Left lung (tissue), 4 donors: ENCODE measurements at regions not wholly inside any gene's neighbourhood (a gene's known extent, or its start where the extent isn't known, plus 50 kb on each side); places are given as distances from the start of the nearest gene placed in this dataset.
A peak's percentile ranks its signal among the peaks of the same experiment; 100 is the strongest.

ENCODE experiments used
- ATAC-seq: fragments of 200-7000 bp; cut with Tn5 transposase; one replicate; pipeline ENCODE4 v1.9.1; 2020; ENCODE audit warnings: moderate library complexity
- DNase-seq, 4 donors: peaks; one replicate each; pipeline ENCODE4 v3.0.0-alpha.2; 2013 to 2020
- H3K27ac ChIP-seq, 2 donors: fragments of 200-600 bp; sonication (generic) in 1 of 2; one replicate each; pipeline versions ENCODE4 v1.5.0 to v1.8.0; 2020 to 2021
- H3K27me3 ChIP-seq, 2 donors: fragments of 200-600 bp; sonication (generic) in 1 of 2; one replicate each; pipeline versions ENCODE4 v1.5.0 to v1.8.0; 2020 to 2021
- H3K36me3 ChIP-seq, 2 donors: fragments of 200-600 bp; sonication (generic) in 1 of 2; one replicate each; pipeline versions ENCODE4 v1.5.0 to v1.8.0; 2020 to 2021
- H3K4me1 ChIP-seq, 2 donors: fragments of 200-600 bp; one replicate each; pipeline ENCODE4 v1.8.0; 2021
- H3K4me3 ChIP-seq, 2 donors: fragments of 200-600 bp; sonication (generic) in 1 of 2; one replicate each; pipeline versions ENCODE4 v1.5.0 to v1.8.0; 2020 to 2021; ENCODE audit warnings: mild to moderate bottlenecking in 1 of 2
- H3K9me3 ChIP-seq, 2 donors: fragments of 200-600 bp; sonication (generic) in 1 of 2; one replicate each; pipeline versions ENCODE4 v1.5.0 to v1.8.0; 2020 to 2021
- CTCF ChIP-seq, 2 donors: fragments of 200-600 bp; sonication (generic) in 1 of 2; IDR thresholded peaks; one replicate each; pipeline versions ENCODE4 v1.5.0 to v1.8.0; 2021; ENCODE audit warnings: antibody characterized with exemption in 2 of 2
- intact Hi-C, 2 donors: fragments of 100-400 bp; cut with DNase I; formaldehyde crosslinking; loops; one replicate each; pipeline versions ENCODE4 v1.11.2 to v1.14.2; 2022
- donor health status: DM: no; HTN: yes; CAD: no.
- donor health status: DM: no; HTN: no; CAD: no.

- no peak for TF ChIP-seq CTCF (IDR thresholded peaks at IDR 0.05)
- no peak for DNase-seq
- Histone ChIP-seq H3K4me1 (no peaks in the 10 kb centered on the region), H3K4me3 (no peak overlapping the region), H3K27ac (no peak overlapping the region), H3K9me3 (no peaks in the 10 kb centered on the region), H3K27me3 (no peaks in the 10 kb centered on the region), H3K36me3 (no peaks in the 10 kb centered on the region)
- ATAC-seq = no peak
- intact Hi-C loops = no loop called here
Measured at GRCh38 chr11:10941871-10942270, 84.0 kb upstream of the ZBED5 start.

- H3K27me3 ChIP-seq = no peaks in the 10 kb centered on the region
- no peak overlapping the region for H3K27ac ChIP-seq
- intact Hi-C loops = no loop called here
- H3K4me3 ChIP-seq = no peak overlapping the region
- H3K36me3 ChIP-seq = no peaks in the 10 kb centered on the region
- H3K4me1 ChIP-seq = no peaks in the 10 kb centered on the region
- DNase-seq = peak in 1 of 4 donors; percentile 44
- ATAC-seq = peak; percentile 65
- no peaks in the 10 kb centered on the region for H3K9me3 ChIP-seq
- no peak for TF ChIP-seq CTCF (IDR thresholded peaks at IDR 0.05)
Measured at GRCh38 chr11:10941414-10941813, 83.6 kb upstream of the ZBED5 start.

GRCh38 chr11:10938650-10939387, 81.0 kb upstream of the ZBED5 start:
- intact Hi-C loops = loop anchor here in 1 of 2 donors (10.0 kb wide), 1 partner anchor 64 kb away; no protein-coding TSS in a partner anchor
- H3K36me3 ChIP-seq = no peaks in the 10 kb centered on the region
- H3K4me1 ChIP-seq = peaks cover 0 to 7% of the 10 kb centered on the region in 2 donors
- ATAC-seq = no peak
- no peak for TF ChIP-seq CTCF (IDR thresholded peaks at IDR 0.05)
- H3K27me3 ChIP-seq = no peaks in the 10 kb centered on the region
- no peaks in the 10 kb centered on the region for H3K9me3 ChIP-seq
- H3K27ac ChIP-seq = no peak overlapping the region
- peak in 1 of 4 donors; percentile 34 for DNase-seq
- no peak overlapping the region for H3K4me3 ChIP-seq

GRCh38 chr11:10938231-10938630, 80.4 kb upstream of the ZBED5 start:
- Histone ChIP-seq H3K9me3 (no peaks in the 10 kb centered on the region), H3K27me3 (peaks cover 0 to 1% of the 10 kb centered on the region in 2 donors), H3K27ac (no peak overlapping the region), H3K4me3 (no peak overlapping the region), H3K4me1 (peaks cover 2 to 13% of the 10 kb centered on the region in 2 donors), H3K36me3 (no peaks in the 10 kb centered on the region)
- DNase-seq (peak in 1 of 4 donors; percentile 43), ATAC-seq (no peak)
- intact Hi-C loops = loop anchor here in 1 of 2 donors (10.0 kb wide), 1 partner anchor 63 kb away; no protein-coding TSS in a partner anchor
- TF ChIP-seq CTCF (IDR thresholded peaks at IDR 0.05) = no peak

- Histone ChIP-seq H3K4me1 (peaks cover 4 to 13% of the 10 kb centered on the region in 2 donors), H3K4me3 (no peak overlapping the region), H3K27ac (no peak overlapping the region), H3K27me3 (peaks cover 0 to 10% of the 10 kb centered on the region in 2 donors), H3K9me3 (no peaks in the 10 kb centered on the region), H3K36me3 (no peaks in the 10 kb centered on the region)
- no peak for TF ChIP-seq CTCF (IDR thresholded peaks at IDR 0.05)
- intact Hi-C loops = loop anchor here in 1 of 2 donors (10.0 kb wide), 1 partner anchor 63 kb away; no protein-coding TSS in a partner anchor
- ATAC-seq (no peak), DNase-seq (no peak)
Measured at GRCh38 chr11:10937385-10937771, 79.5 kb upstream of the ZBED5 start.
